VCaP (cell line): ENCODE measurements at regions not wholly inside any gene's neighbourhood (a gene's known extent, or its start where the extent isn't known, plus 50 kb on each side); places are given as distances from the start of the nearest gene placed in this dataset.

ENCODE experiments used
- H3K27ac ChIP-seq: fragments of 450-650 bp; 2 replicates; pipeline ENCODE4 v1.5.1; 2017
- TF ChIP-seq, protein P1 (sequence below): fragments of 450-650 bp; conservative IDR thresholded peaks from 2 replicates; pipeline ENCODE4 v1.5.1; 2017; ENCODE audit warnings: mild to moderate bottlenecking, moderate library complexity

DNA sequence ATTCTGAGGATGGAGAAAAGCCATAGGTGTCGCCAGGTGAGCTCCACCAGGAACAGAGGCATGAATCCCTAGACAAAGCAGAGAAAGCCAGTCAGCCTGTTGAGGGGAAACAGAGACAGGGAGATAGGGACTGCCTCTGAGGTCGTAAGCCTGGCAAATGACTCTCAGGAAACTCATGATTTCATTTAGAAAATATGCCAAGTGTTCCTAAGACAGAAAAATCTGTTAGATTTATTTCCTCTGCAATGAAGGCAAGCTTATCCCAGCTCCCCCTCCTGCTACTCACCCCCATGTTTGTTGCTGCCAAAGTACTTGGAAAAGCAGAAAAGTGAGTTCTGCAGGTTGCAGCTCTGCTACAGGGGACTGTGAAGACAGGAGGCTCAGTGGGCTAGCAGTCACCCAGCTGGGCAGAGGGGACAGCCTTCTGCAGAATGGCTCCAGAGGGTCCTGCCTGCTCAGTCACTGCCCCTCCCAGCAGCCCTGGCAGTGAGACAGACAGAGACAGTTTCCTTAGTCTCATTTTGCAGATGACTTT is 184.3 kb downstream of the ADRA2A start:
- no peak overlapping the region for H3K27ac ChIP-seq
- TF ChIP-seq, protein P1, sequence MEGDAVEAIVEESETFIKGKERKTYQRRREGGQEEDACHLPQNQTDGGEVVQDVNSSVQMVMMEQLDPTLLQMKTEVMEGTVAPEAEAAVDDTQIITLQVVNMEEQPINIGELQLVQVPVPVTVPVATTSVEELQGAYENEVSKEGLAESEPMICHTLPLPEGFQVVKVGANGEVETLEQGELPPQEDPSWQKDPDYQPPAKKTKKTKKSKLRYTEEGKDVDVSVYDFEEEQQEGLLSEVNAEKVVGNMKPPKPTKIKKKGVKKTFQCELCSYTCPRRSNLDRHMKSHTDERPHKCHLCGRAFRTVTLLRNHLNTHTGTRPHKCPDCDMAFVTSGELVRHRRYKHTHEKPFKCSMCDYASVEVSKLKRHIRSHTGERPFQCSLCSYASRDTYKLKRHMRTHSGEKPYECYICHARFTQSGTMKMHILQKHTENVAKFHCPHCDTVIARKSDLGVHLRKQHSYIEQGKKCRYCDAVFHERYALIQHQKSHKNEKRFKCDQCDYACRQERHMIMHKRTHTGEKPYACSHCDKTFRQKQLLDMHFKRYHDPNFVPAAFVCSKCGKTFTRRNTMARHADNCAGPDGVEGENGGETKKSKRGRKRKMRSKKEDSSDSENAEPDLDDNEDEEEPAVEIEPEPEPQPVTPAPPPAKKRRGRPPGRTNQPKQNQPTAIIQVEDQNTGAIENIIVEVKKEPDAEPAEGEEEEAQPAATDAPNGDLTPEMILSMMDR = no peak

DNA sequence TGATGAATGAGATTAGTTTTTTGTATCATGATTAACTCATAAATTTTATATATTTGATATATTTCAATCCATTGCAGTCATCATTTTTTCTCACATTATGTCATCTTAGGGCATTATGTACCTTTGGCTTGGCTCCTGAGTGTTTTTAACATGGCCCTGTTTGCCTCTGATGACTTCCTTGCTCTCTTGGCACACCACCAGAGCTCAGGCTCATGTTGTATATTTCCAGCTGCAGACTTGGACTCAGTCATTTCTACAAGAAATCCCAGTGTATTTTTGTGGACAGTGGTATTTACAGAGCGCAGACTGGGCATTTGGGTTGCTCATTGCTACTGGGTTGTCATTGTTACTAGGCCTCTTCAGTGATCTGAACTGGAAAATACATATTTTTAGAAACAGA is 188.5 kb downstream of the ADRA2A start:
- TF ChIP-seq, protein P1 = no peak
- H3K27ac ChIP-seq = no peak overlapping the region

DNA sequence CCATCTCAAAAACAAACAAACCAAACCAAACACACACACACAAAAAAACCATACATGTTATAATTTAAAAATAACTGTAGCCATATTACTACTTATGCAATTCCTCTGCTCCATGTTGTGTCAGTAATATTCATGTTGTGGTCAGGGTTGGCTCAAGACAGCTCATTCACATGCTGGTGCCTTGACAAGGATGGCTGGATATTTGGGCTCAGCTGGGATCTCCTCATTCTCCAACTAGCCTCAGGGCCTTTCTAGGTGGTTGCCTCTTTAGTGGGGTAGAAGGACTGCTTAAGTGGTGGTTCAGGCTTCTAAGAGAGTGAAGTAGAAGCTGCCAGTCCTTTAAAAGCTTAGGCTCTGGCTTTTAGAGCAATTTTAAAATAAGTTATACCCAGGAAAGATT is 189.3 kb downstream of the ADRA2A start:
- H3K27ac ChIP-seq = no peak overlapping the region
- TF ChIP-seq, protein P1 = no peak

DNA sequence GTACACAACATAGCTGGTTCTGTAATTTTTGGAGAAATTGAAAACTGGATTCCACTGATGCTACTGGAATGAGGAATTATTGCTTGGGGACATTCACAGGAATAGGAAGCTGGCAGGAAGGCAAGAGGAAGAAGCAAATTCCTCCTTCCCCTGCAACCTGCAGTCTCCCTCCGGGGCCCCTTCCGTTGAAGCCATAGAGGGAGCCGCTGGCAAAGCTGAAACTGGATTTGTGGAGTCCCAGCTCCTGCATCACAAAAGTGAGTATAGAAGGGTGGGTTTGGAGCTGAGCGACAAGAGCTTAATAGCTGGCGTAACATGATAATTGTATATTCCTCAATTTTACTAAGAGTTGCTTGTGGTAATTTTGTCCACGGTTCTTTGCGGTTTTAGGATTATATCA is 190.8 kb downstream of the ADRA2A start:
- TF ChIP-seq, protein P1 = no peak
- no peak overlapping the region for H3K27ac ChIP-seq

DNA sequence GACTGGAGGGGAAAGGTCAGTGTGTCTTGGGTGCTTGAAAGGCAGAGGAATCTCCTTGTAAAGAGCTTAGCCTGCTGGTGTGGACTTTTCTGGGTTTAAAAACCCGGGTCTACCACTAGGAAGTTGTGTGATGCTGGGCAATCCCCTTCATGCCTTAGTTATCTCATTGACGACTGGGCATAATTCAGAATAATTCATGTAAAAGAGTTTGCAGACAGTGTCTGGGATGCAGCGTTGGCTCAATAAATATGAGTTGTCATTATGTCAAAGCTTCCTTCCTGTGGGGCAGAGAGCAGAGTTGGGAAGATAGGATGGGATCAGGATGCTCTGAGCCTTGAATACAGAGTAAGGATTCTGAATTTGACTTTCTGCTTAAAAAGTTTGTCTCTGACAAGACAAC is 196.4 kb downstream of the ADRA2A start:
- no peak overlapping the region for H3K27ac ChIP-seq
- TF ChIP-seq, protein P1 = no peak

DNA sequence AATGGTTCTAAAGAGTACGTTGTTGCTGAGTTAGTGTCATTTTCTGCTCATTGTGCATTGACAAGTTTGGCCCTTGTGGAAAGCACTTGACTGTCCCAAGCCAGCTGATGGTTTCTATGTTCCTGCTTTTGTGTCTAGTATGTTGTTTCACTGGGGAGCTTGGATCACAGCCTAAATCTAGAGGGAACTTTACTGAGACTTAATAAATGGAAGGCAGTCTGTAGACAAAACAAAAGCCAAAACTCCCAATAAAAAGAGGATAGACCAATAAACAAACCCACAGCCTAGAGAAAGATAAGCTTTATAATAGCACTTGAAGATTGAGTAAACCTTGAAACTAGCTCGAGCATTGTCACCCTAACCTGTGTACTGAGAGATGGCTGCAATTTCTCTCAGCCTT is 196.8 kb downstream of the ADRA2A start:
- TF ChIP-seq, protein P1 = no peak
- H3K27ac ChIP-seq = no peak overlapping the region

DNA sequence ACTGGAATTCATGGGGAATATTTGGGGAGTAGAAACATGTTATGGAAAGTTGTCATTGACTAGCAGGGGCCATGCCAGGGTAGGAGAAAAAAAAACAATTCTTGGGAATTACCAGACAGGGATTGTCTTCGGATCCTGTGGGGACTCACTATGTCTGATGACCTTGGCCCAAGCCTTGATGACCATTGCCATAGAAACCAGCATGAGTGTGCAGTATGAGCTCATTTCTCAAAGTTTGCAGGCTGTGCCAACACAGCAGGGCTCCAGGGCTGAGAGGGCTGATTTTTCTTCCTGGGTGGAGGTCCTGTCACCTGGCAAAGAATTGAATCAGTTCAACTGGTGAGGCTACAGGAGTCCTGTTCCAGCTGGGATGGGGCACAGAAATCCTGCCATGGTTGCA is 198.3 kb downstream of the ADRA2A start:
- H3K27ac ChIP-seq = no peak overlapping the region
- TF ChIP-seq, protein P1 = no peak
